NOMO-1 treated with DMSO at 0.1 percent for 48 hours (cell line): ENCODE measurements at regions not wholly inside any gene's neighbourhood (a gene's known extent, or its start where the extent isn't known, plus 50 kb on each side); places are given as distances from the start of the nearest gene placed in this dataset.

ENCODE experiments used
- DNase-seq: peaks from one replicate; lab custom pipeline; 2025; ENCODE audit not compliant: unreplicated experiment; lab: John Stamatoyannopoulos, UW

DNA sequence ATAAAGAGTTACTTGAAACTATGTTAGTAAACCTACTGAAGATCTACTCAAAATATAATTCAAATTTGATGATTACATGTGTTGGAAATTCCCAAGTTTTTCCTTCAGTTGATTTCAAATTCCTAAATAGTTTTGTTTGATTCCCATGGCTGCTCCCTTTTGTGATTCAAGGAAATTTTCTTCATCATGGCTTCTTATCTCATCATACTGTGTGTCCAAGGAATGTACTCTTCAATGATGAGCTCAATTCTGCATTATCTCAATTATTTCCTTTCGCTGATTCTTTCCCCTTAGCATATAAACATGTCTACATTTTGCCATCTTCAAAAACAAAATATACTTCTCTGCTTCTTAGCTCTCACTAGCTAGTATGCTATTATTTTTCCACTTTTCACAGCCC lies 460.4 kb upstream of the NAALADL2 start:
- no peak for DNase-seq

DNA sequence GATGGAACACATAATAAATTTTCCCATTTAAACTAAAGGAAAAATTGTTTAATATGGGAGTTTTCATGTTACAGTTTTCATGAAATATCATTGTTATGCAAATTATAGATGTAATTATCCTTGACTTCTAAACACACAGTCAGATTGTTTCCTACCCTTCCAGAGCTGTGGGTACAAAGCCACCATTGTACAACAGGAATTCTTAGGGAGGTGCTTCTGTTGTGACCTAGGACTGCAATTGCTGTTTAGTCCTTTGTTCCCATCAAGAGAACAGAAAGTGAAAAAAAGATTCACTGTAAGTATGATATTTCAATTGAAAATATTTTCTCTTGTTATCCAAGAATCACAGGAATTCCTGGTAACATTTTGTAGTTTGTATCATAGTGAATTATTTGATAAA lies 455.3 kb upstream of the NAALADL2 start:
- DNase-seq, result no peak

DNA sequence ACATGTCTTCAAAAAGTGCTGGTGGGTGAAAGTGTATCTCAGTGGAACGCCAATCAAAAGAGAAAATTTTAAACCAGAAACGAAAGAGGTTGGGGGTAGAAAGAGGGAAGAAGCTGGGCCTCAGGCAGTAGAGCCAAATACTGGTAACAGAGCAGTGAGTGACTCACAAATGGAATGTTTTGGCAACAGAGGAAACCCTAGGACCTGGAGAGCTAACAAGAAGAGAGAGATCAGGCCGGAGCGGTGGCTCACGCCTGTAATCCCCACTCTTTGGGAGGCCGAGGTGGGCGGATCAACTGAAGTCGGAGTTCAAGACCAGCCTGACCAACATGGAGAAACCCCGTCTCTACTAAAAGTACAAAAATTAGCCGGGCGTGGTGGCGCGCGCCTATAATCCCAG lies 450.8 kb upstream of the NAALADL2 start:
- no peak for DNase-seq

GRCh38 chr3:174409086-174409743 lies 449.9 kb upstream of the NAALADL2 start:
- DNase-seq, result no peak

DNA sequence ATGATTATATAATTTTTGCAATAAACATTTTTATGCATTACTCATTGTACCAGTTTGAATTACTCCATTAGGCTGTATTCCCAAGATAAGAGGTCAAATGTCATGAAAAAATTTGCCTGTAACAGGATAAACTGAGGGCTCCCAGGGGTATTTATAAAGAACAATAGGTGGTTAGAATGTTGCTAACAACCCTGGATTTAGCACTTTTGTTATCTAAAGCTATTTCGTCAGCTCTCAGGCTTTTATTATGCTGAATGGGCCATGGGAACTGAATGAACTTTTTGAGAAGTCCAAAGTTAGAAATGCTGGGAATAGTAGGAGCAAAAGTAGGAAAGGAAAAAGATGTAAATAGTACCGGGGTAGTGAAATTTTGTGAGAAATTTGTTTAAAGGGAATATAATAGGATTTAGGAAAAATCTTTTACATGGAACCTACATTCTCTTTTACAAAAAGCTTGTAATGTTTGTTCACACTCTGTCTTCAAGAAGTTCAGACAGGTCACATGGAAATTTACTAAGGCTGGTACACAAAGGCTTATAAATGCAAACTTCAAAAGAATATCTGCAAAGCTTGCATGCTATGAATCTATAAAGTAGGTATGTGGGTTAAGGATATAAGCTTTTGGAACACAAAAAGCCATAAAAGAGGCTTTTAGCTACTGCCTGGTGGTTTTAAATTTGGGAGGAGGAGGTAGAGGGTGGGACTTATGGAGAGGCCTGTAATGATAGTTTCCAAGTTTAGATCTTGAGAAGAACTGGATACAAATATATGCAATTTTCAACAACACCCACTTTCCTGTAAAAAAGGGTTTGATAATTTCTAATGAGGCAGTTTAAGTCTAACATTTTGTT lies 445.8 kb upstream of the NAALADL2 start:
- no peak for DNase-seq

- no peak for DNase-seq
These were observed 444.2 kb upstream of the NAALADL2 start for GRCh38 chr3:174414902-174415301.

GRCh38 chr3:174417573-174417972 lies 441.6 kb upstream of the NAALADL2 start:
- DNase-seq, result peak; percentile 92

DNA sequence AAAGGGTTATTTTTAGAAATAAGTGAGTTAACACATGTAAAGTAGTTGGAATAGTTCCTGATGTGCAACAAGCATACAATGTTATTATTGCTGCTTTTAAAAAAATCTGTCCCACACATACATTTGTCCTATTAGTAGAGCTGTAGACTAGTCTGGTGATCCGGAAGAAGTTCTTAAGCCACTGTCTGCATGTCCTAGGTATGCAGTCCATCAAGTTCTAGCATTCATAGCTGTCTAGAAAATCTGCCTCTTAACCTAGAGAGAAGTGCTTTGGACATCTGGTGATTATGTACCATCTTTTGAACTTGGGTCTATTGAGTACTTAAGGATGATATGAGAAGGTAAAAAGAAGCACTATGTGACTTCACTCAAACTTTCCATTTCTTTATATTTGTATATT lies 439.9 kb upstream of the NAALADL2 start:
- no peak for DNase-seq

DNA sequence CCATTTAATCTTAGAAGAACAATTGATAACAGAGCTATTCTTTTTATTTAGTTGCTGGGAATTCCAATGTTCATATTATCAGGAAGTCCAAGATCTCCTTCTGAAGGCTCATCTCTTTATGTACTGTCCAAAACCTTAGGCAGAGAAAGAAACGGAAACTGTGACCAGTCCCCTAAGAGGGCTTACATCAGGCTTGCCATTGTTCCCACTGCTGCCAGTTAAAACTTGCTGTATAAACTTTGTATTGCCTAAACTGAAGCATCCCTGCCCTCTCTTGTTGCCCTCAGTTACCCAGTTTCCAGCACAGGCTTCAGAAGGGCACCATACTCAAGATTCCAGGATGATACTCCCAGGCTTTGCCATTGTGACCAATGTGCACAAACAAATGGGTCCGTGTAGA lies 435.2 kb upstream of the NAALADL2 start:
- DNase-seq, result no peak

- DNase-seq, result no peak
These were observed 434.5 kb upstream of the NAALADL2 start for GRCh38 chr3:174424656-174425055.

GRCh38 chr3:174425422-174425821 lies 433.7 kb upstream of the NAALADL2 start:
- DNase-seq, result no peak

GRCh38 chr3:174430986-174431385 lies 428.1 kb upstream of the NAALADL2 start:
- no peak for DNase-seq

DNA sequence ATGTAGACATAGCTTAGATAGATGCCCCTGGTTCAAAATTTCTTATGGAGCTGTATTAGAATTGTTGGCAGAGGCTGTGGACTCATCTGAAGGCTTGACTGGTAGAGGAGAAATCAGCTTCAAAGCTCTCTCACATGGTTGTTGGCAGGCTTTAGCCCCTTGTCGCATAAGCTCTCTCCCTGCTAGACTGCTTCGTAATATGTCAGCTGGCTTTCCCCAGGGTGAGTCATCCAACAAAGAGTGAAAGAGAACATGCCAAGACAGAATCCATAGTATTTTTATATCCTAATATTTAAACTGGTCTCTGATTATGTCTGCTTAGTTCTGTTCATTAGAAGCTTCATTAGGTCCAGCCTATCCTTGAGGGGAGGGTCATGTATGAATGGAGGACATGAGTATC lies 427.4 kb upstream of the NAALADL2 start:
- DNase-seq, result no peak

- DNase-seq, result peak; percentile 63
These were observed 422.8 kb upstream of the NAALADL2 start for GRCh38 chr3:174436367-174436766.

DNA sequence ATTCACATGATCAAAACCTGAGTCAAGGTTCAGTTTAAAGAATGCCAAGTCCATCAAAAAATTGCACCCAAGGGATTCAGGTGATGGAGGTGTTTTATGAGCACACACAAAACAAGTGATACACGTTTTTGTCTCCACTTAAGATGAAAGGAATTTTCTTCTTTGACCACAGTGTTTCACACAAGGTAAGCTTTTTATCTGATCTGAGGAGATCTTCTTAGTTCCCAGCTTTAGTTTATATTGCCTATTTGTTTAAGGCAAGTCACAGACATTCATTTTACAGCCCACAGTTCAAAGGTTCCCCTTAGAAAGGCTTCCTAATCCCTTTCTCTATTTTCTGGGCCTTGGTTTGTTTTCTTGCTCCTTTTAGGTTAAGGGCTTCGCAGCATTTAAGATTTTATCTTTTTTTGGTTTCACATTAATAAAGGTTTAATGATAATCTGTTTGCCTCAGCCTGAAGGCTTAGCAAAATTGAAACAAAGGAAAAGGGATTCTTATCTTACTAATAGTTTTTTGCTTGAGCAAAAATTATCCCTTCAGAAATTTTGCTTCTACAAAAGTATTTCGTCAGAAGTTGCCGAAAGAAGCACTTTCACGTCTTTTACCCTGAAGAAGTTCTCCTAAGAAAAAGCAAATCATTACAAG lies 420.5 kb upstream of the NAALADL2 start:
- DNase-seq, result no peak

- DNase-seq, result peak; percentile 77
These were observed 419.5 kb upstream of the NAALADL2 start for GRCh38 chr3:174439331-174440252.

GRCh38 chr3:174440253-174440701 lies 418.9 kb upstream of the NAALADL2 start:
- peak; percentile 13 for DNase-seq

DNA sequence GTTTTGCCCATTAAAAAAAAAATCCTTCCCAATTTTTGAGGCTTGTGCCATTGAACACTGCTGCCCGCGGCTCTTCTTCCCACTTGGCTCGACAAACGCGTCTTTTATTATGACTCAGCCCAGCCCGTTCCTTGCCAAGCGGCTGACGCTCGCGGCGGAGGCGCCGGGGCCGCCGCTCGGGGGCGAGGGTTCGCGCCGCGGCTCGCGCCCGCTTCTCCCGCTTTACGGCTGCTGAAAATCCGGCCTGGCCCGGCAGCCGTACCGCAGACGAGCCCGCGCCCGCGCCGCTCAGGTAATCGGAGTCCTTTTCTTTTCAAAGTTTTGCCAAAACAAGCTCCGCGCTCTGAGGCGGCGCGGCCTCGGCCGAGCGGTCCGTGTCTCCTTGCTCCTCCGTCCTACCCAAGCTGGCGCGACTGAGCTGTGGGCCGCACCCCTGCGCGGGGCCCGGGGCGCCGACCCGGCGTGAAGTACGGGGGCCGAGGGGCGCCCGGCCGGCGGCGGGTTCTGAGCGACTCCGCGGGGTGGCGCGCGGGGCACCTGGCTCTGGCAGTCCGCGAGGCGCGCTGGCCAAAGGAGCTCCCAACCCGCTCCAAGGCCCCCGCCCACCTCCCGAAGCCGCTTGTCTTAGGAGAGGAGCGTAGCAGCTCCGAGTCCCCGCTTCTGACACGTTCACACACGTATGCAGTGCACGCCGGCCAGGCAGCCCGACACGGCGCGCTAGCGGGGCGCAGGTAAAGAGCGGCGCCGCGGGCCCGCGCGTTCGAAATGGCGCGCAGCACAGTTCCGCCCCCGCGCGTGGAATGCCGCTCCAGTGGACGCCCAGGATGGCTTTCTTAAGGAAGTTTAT lies 418.2 kb upstream of the NAALADL2 start:
- DNase-seq, result peak; percentile 84

GRCh38 chr3:174441588-174442301 lies 417.4 kb upstream of the NAALADL2 start:
- no peak for DNase-seq
